Hepatic stellate cell (primary cell): ENCODE measurements at regions not wholly inside any gene's neighbourhood (a gene's known extent, or its start where the extent isn't known, plus 50 kb on each side); places are given as distances from the start of the nearest gene placed in this dataset.
"Not testable (repeated sequence)": the region's sequence is repeated elsewhere in the genome, so short reads cannot be mapped to it uniquely, and the experiment has no call there.

Experiments used
- DNase-seq: peaks from one replicate; pipeline ENCODE4 v3.0.0; 2011; ENCODE audit warnings: low spot score

GRCh38 chrX:115968436-115969252 is 201.9 kb upstream of the AGTR2 start:
- DNase-seq = no peak

DNA sequence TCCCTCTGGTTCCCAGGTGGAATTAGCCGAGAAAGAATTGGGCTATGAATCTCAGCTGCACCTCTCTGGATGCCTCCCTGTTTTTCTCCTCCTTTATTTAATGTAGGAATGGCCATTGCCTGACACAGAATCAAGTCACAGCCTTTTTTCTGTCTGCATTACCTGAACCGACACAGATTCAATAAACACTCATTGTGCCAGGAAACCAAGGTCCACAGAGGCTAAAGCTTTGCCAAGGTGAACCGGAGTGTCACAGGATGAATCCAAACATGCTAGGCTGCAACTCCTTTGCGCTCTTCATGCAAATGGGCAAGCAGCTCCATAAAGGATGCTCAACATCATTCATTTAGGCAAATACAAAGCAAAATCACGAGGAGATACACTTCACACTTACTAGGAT is 199.8 kb upstream of the AGTR2 start:
- DNase-seq = no peak

DNA sequence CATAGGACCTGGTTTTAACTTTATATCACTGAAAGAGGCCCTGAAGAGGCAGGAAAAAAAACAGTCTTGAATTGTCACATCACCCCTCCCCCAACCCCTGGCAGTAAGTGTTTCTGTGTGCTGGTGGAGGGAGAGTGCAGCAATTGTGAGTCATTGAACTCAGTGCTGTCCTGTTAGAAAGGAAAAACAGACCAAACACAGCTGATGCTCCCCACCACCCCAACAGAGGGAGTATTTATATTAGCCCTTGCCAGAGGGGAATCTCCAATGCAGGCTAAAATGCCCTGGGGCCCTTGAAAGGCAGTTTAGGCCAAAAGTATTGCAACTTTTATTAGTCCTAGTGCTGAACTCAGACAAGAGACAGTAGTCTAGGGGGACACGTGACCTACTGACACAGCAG is 197.8 kb upstream of the AGTR2 start:
- no peak for DNase-seq

DNA sequence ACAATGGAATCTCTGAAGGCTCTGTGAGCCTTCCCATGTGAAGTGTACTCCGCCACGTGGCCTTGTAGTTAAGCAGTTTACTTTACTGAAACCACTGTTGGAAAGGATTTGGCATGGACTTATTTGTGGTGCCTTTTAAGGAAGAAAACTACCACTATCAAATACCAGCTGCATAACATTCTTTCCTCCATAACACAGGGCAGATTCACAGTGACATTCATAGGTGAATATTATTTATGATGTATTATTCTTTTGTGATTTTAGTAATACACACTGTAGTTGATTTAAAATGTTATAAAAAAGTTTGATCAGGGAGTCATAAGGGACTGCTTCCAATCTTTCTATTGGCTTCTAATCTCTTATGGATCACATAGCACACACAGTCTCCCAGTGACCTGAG is 192.5 kb upstream of the AGTR2 start:
- DNase-seq = no peak

DNA sequence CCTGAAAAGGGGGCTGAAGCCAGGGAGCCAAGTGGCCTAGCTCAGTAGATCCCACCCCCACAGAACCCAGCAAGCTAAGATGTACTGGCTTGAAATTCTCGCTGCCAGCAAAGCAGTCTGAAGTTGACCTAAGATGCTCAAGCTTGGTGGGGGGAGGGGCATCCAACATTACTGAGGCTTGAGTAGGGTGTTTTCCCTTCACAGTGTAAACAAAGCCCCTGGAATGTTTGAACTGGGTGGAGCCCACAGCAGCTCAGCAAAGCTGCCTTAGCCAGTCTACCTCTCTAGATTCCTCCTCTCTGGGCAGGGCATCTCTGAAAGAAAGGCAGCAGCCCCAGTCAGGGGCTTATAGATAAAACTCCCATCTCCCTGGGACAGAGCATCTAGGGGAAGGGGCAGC is 187.4 kb upstream of the AGTR2 start:
- not testable (repeated sequence) for DNase-seq

DNA sequence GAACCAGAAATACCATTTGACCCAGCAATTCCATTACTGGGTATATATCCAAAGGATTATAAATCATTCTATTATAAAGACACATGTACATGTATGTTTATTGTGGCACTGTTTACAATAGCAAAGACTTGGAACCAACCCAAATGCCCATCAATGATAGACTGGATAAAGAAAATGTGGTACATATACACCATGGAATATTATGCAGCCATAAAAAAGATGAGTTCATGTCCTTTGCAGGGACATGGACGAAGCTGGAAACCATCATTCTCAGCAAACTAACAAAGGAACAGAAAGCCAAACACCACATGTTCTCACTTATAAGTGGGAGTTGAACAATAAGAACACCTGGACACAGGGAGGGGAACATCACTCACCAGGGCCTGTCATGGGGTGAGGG is 183.1 kb upstream of the AGTR2 start:
- not testable (repeated sequence) for DNase-seq

GRCh38 chrX:115988825-115989224 is 181.7 kb upstream of the AGTR2 start:
- no peak for DNase-seq

DNA sequence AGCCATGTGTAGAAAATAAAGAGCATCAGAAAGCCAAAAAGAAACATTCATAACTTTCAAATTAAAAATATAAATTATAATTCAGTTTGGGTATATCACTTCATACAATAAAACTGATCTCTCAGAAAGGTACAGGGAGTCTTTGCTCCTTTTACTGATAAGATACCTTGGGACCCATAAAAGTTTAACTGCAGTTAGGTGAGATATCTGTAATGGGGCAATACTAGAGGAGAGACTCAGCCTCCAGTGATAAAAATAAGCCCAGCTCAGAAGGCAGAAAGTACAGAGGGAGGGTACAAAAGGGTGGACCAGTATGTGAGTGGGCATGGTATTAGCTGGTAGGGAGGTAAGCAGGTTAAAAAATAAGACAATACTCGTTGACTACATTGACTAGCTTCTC is 180.9 kb upstream of the AGTR2 start:
- DNase-seq = no peak

GRCh38 chrX:116009346-116009745 is 161.2 kb upstream of the AGTR2 start:
- no peak for DNase-seq

DNA sequence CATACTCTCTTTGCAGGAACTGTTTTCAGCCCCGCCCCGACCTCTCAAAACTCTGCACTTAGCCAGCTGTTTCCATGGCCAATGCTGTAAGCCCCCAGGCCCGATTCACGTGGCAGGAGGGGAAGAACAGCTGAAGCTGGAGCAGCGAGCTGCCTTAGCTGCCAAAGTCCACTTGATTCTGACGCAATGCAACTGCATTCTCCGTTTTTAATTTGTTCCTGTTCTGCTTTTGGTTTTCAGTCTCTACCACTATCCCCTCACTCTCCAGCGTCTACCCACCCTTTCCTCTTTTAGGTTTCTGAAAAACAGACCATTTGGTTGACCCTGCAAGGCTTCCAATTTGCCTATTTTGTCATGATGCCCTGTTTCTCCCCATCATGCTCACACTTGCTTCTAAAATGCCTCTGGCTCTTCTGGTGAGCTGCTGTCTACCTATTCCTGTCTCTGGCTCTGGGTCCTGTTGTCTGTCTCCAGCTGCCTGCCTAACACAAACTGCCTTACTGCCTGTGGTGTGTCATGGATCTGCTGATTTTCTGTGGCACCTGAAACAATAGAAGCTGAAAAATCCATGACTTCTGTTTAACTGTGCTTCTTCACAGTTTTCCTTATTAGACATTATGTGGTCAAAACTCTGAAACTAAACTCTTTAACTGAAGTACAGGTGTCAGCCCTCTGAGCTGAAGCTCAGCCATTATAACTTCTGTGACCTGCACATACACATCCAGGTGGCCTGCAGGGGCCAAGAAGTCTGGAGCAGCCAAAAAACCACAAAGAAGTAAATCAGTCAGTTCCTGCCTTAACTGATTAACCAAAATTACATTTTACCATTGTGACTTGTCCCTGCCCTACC is 160.5 kb upstream of the AGTR2 start:
- DNase-seq = no peak

GRCh38 chrX:116010939-116011338 is 159.6 kb upstream of the AGTR2 start:
- no peak for DNase-seq

- no peak for DNase-seq
Measured at GRCh38 chrX:116031331-116031730, 139.2 kb upstream of the AGTR2 start.
